ENCODE measurements at regions not wholly inside any gene's neighbourhood (a gene's known extent, or its start where the extent isn't known, plus 50 kb on each side); places are given as distances from the start of the nearest gene placed in this dataset.

DNA sequence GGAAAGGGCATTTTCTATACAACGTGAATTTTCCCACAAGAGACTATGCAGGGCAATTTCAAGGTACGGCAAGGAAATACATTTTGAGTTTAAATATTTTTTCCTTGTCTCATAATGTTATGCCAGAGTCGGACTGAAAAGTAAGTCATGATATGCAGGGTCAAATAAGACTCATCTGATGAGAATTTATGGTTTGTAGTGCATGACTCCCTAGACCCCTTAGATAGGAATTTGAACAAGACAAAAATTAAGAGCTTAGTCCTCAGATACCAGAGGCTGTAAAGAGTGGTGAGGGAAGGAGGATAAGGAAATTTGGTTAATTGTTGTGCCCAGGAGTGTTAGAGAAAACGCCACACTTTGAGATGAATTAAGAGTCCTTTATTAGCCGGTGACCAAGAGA lies 616.6 kb downstream of the XPNPEP1 start:
- H3K27me3 ChIP-seq: no peaks in the 10 kb centered on the region
- no peak for TF ChIP-seq POLR2A (IDR thresholded peaks at IDR 0.05)
- no peak for TF ChIP-seq EP300 (IDR thresholded peaks at IDR 0.05)
- TF ChIP-seq, protein P1, sequence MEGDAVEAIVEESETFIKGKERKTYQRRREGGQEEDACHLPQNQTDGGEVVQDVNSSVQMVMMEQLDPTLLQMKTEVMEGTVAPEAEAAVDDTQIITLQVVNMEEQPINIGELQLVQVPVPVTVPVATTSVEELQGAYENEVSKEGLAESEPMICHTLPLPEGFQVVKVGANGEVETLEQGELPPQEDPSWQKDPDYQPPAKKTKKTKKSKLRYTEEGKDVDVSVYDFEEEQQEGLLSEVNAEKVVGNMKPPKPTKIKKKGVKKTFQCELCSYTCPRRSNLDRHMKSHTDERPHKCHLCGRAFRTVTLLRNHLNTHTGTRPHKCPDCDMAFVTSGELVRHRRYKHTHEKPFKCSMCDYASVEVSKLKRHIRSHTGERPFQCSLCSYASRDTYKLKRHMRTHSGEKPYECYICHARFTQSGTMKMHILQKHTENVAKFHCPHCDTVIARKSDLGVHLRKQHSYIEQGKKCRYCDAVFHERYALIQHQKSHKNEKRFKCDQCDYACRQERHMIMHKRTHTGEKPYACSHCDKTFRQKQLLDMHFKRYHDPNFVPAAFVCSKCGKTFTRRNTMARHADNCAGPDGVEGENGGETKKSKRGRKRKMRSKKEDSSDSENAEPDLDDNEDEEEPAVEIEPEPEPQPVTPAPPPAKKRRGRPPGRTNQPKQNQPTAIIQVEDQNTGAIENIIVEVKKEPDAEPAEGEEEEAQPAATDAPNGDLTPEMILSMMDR (IDR thresholded peaks at IDR 0.05): no peak
- H3K27ac ChIP-seq: no peak overlapping the region
- H3K4me1 ChIP-seq: no peaks in the 10 kb centered on the region
- WGBS, 2 donors: 66 to 71% methylated on average over 5 of the region's 5 CpGs
- no peaks in the 10 kb centered on the region for H3K36me3 ChIP-seq
- no peaks in the 10 kb centered on the region for H3K9me3 ChIP-seq
- DNase-seq (ENCODE audit: low spot score in 2 of 2): no peak
- H3K4me3 ChIP-seq: no peak overlapping the region

DNA sequence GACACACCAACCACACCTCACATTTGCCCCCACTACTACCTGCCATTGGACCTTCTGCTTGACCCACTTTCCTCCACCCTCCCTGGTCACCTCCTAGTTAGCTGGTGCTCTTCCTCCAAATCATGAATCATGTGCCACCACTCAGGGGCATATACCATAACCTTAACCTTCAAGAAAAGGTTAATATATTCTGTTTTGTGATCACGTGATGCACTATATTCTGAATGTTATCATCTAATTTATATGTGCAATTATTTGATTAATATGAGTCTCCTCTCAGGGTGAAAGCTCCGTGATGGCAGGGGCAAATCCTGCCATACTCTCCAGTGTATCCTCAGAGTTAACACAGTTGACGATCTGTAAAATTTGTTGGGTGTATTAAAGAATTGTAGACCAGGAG lies 635.5 kb downstream of the XPNPEP1 start:
- H3K27me3 ChIP-seq: no peaks in the 10 kb centered on the region
- TF ChIP-seq EP300 (IDR thresholded peaks at IDR 0.05) (no peak), POLR2A (IDR thresholded peaks at IDR 0.05) (no peak)
- TF ChIP-seq, protein P1 (IDR thresholded peaks at IDR 0.05): no peak
- H3K36me3 ChIP-seq: no peaks in the 10 kb centered on the region
- no peak overlapping the region for H3K27ac ChIP-seq
- 90 to 92% methylated on average over 3 of the region's 3 CpGs for WGBS, 2 donors
- H3K4me3 ChIP-seq: no peak overlapping the region
- no peaks in the 10 kb centered on the region for H3K4me1 ChIP-seq
- peaks cover 0 to 3% (median 0%) of the 10 kb centered on the region in 4 donors for H3K9me3 ChIP-seq
- DNase-seq (ENCODE audit: low spot score in 2 of 2): no peak

DNA sequence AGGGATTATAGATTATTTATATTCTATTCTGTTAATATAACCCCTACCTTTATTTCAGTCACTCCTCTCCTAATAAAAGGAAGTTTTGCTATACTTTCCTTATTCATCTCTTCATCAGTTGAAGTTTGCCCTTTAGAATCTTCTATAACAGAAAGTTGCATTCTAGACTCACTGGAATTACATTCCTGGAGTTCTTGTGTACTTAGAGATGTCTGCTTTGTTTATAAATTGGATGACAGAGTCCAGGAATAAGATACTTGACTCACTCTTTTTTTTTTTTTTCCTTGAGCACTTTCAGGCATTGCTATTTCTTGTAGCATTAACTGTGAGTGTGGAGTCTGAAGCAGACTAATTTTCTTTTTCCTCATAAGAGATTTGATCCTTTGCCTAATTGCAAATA lies 640.8 kb downstream of the XPNPEP1 start:
- Histone ChIP-seq H3K4me3 (no peak overlapping the region), H3K27me3 (no peaks in the 10 kb centered on the region), H3K4me1 (no peaks in the 10 kb centered on the region), H3K36me3 (no peaks in the 10 kb centered on the region), H3K27ac (no peak overlapping the region), H3K9me3 (no peaks in the 10 kb centered on the region)
- TF ChIP-seq, protein P1 (IDR thresholded peaks at IDR 0.05): no peak
- no peak for TF ChIP-seq POLR2A (IDR thresholded peaks at IDR 0.05)
- no peak for TF ChIP-seq EP300 (IDR thresholded peaks at IDR 0.05)
- no peak for DNase-seq (ENCODE audit: low spot score in 2 of 2)

GRCh38 chr10:109281347-109281746 lies 642.0 kb downstream of the XPNPEP1 start:
- no peak for DNase-seq (ENCODE audit: low spot score in 2 of 2)
- WGBS, 2 donors: 93 to 98% methylated on average over 1 of the region's 1 CpG
- Histone ChIP-seq H3K4me3 (no peak overlapping the region), H3K36me3 (no peaks in the 10 kb centered on the region), H3K27me3 (no peaks in the 10 kb centered on the region), H3K27ac (no peak overlapping the region), H3K9me3 (no peaks in the 10 kb centered on the region), H3K4me1 (no peaks in the 10 kb centered on the region)
- TF ChIP-seq EP300 (IDR thresholded peaks at IDR 0.05) (no peak), POLR2A (IDR thresholded peaks at IDR 0.05) (no peak)
- TF ChIP-seq, protein P1 (IDR thresholded peaks at IDR 0.05): no peak

DNA sequence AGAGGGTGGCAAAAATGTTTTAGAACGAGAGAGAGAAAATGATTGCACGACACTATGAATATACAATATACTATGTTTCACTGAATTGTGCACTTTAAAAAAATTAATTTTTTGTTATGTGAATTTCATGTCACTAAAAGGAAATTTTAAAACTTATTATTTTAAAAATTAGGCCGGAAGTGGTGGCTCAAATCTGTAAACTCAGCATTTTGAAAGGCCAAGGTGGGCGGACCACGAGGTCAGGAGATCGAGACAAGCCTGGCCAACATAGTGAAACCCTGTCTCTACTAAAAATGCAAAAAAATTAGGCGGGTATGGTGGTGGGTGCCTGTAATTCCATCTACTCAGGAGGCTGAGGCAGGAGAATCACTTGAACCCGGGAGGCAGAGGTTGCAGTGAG lies 642.5 kb downstream of the XPNPEP1 start:
- TF ChIP-seq, protein P1 (IDR thresholded peaks at IDR 0.05): no peak
- TF ChIP-seq POLR2A (IDR thresholded peaks at IDR 0.05) (no peak), EP300 (IDR thresholded peaks at IDR 0.05) (no peak)
- no peak for DNase-seq (ENCODE audit: low spot score in 2 of 2)
- Histone ChIP-seq H3K27me3 (no peaks in the 10 kb centered on the region), H3K4me3 (no peak overlapping the region), H3K27ac (no peak overlapping the region), H3K4me1 (no peaks in the 10 kb centered on the region), H3K36me3 (no peaks in the 10 kb centered on the region), H3K9me3 (no peaks in the 10 kb centered on the region)
- 87 to 88% methylated on average over 8 of the region's 8 CpGs for WGBS, 2 donors

Measured in tibial nerve (tissue), 4 donors.